ENCODE measurements at regions not wholly inside any gene's neighbourhood (a gene's known extent, or its start where the extent isn't known, plus 50 kb on each side); places are given as distances from the start of the nearest gene placed in this dataset.

DNA sequence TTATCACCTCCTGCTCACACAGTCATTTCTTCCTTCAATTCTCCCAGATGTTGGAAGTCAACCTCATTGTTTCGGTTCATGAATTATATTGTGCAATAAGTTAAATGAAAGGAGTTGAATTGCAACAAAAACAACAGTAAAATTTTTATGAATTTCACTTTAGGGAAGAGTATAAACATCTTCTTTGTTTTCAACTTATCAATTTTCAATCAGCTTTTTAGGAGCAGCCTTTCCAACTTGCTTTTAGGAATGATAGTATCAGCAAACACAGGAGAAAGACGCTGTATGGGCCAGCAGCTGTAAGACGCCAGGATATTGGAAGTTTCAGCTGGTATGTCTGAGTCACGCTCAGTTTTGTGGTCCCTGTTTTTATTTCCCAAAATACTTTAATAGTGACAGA, 132.5 kb upstream of the ARGLU1 start:
- no peak overlapping the region for H3K4me3 Mint-ChIP-seq

GRCh38 chr13:106700007-106700406, 132.1 kb upstream of the ARGLU1 start:
- Mint-ChIP-seq H3K4me3 (no peak overlapping the region), H3K27ac (no peak overlapping the region), H3K27me3 (peaks cover 4% of the 10 kb centered on the region), H3K36me3 (no peaks in the 10 kb centered on the region), H3K9me3 (no peaks in the 10 kb centered on the region), H3K4me1 (no peaks in the 10 kb centered on the region)
- no peak for DNase-seq

More for the DNA sequence above, 132.5 kb upstream of the ARGLU1 start:
- no peaks in the 10 kb centered on the region for H3K4me1 Mint-ChIP-seq
- H3K27me3 Mint-ChIP-seq = peaks cover 4% of the 10 kb centered on the region
- H3K9me3 Mint-ChIP-seq = no peaks in the 10 kb centered on the region
- no peak overlapping the region for H3K27ac Mint-ChIP-seq
- H3K36me3 Mint-ChIP-seq = no peaks in the 10 kb centered on the region
- no peak for DNase-seq

- Mint-ChIP-seq H3K4me3 (no peak overlapping the region), H3K9me3 (no peaks in the 10 kb centered on the region), H3K27ac (no peak overlapping the region), H3K27me3 (peaks cover 4% of the 10 kb centered on the region), H3K36me3 (no peaks in the 10 kb centered on the region), H3K4me1 (no peaks in the 10 kb centered on the region)
- DNase-seq = no peak
Observed at GRCh38 chr13:106699311-106699710, 131.4 kb upstream of the ARGLU1 start.

- Mint-ChIP-seq H3K9me3 (no peaks in the 10 kb centered on the region), H3K36me3 (no peaks in the 10 kb centered on the region), H3K4me1 (no peaks in the 10 kb centered on the region), H3K27ac (no peak overlapping the region), H3K27me3 (no peaks in the 10 kb centered on the region), H3K4me3 (no peak overlapping the region)
- DNase-seq = no peak
Observed at GRCh38 chr13:106696719-106697118, 128.8 kb upstream of the ARGLU1 start.

GRCh38 chr13:106696140-106696539, 128.2 kb upstream of the ARGLU1 start:
- H3K36me3 Mint-ChIP-seq = no peaks in the 10 kb centered on the region
- no peaks in the 10 kb centered on the region for H3K4me1 Mint-ChIP-seq
- no peak for DNase-seq
- no peaks in the 10 kb centered on the region for H3K9me3 Mint-ChIP-seq
- no peak overlapping the region for H3K27ac Mint-ChIP-seq
- no peak overlapping the region for H3K4me3 Mint-ChIP-seq
- no peaks in the 10 kb centered on the region for H3K27me3 Mint-ChIP-seq

GRCh38 chr13:106695139-106695538, 127.2 kb upstream of the ARGLU1 start:
- no peaks in the 10 kb centered on the region for H3K9me3 Mint-ChIP-seq

DNA sequence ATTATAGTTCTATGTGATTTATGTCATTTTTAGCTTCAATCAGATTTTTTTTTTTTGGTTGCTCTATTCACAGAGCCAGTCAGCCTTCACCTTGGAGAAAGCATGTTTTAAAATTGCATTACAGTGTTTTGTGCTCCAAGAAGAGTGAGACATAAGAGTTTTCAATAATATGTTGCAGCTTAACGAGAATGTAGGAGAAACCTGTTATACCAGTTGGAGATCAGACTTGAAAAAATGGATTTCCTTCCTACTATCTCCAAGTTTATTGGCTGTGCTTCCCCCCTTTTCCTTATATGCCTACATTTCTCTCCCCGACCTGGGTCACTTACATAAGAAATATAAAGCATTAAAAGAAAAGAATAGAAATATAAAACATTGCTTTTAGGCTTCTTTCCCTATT, 123.9 kb upstream of the ARGLU1 start:
- no peaks in the 10 kb centered on the region for H3K36me3 Mint-ChIP-seq
- no peaks in the 10 kb centered on the region for H3K27me3 Mint-ChIP-seq
- no peaks in the 10 kb centered on the region for H3K9me3 Mint-ChIP-seq
- H3K27ac Mint-ChIP-seq = no peak overlapping the region
- no peak for DNase-seq
- H3K4me1 Mint-ChIP-seq = no peaks in the 10 kb centered on the region
- H3K4me3 Mint-ChIP-seq = no peak overlapping the region

More at GRCh38 chr13:106695139-106695538, 127.2 kb upstream of the ARGLU1 start:
- no peak for DNase-seq
- Mint-ChIP-seq H3K4me3 (no peak overlapping the region), H3K27ac (no peak overlapping the region), H3K27me3 (no peaks in the 10 kb centered on the region), H3K36me3 (no peaks in the 10 kb centered on the region), H3K4me1 (no peaks in the 10 kb centered on the region)

- H3K9me3 Mint-ChIP-seq = no peaks in the 10 kb centered on the region
- no peaks in the 10 kb centered on the region for H3K4me1 Mint-ChIP-seq
- no peak for DNase-seq
- H3K4me3 Mint-ChIP-seq = no peak overlapping the region
- H3K36me3 Mint-ChIP-seq = no peaks in the 10 kb centered on the region
- H3K27ac Mint-ChIP-seq = no peak overlapping the region
- no peaks in the 10 kb centered on the region for H3K27me3 Mint-ChIP-seq
Observed at GRCh38 chr13:106691341-106691740, 123.4 kb upstream of the ARGLU1 start.

- no peak overlapping the region for H3K4me3 Mint-ChIP-seq
- no peaks in the 10 kb centered on the region for H3K9me3 Mint-ChIP-seq
- no peaks in the 10 kb centered on the region for H3K27me3 Mint-ChIP-seq
- no peak for DNase-seq
- H3K36me3 Mint-ChIP-seq = no peaks in the 10 kb centered on the region
- H3K27ac Mint-ChIP-seq = no peak overlapping the region
- no peaks in the 10 kb centered on the region for H3K4me1 Mint-ChIP-seq
Observed at GRCh38 chr13:106690779-106691178, 122.8 kb upstream of the ARGLU1 start.

DNA sequence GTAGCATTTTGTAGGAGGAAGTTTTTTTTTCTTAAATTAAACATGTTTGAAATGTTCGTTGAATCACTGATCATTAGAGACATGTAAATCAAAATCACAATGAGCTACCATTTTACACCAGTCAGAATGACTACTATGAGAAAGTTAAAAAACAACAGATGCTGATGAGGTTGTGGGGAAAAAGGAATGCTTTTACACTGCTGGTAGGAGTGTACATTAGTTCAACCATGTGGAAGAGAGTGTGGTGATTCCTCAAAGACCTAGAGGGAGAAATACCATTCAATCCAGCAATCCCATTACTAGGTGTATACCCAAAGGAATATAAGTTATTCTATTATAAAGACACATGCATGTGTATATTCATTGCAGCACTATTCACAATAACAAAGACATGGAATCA, 122.0 kb upstream of the ARGLU1 start:
- H3K4me3 Mint-ChIP-seq = no peak overlapping the region
- H3K9me3 Mint-ChIP-seq = no peaks in the 10 kb centered on the region
- H3K4me1 Mint-ChIP-seq = no peaks in the 10 kb centered on the region
- no peaks in the 10 kb centered on the region for H3K36me3 Mint-ChIP-seq
- DNase-seq = no peak
- H3K27ac Mint-ChIP-seq = no peak overlapping the region
- H3K27me3 Mint-ChIP-seq = no peaks in the 10 kb centered on the region

- H3K27me3 Mint-ChIP-seq = no peaks in the 10 kb centered on the region
- H3K4me1 Mint-ChIP-seq = no peaks in the 10 kb centered on the region
- H3K9me3 Mint-ChIP-seq = no peaks in the 10 kb centered on the region
- DNase-seq = no peak
- no peak overlapping the region for H3K27ac Mint-ChIP-seq
- no peaks in the 10 kb centered on the region for H3K36me3 Mint-ChIP-seq
- H3K4me3 Mint-ChIP-seq = no peak overlapping the region
Observed at GRCh38 chr13:106688940-106689339, 121.0 kb upstream of the ARGLU1 start.

DNA sequence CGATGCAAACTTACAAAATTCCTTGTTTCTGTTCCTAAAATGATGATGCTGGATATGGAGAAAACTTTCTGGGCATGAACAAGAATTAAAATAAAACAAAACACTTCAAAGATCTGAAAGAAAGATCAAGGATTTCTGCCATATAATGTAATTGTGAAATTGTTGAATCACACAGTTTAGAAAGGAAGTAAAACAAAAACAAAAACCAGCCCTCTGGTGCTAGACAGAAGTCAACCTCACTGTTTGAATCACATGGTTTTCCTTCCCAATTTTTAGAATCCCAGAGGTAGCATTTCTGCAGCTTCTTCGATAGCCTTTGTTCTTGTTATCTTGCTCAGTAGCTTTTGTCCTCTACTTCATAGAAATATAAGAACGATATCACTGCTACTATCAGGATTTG, 118.2 kb upstream of the ARGLU1 start:
- Mint-ChIP-seq H3K36me3 (no peaks in the 10 kb centered on the region), H3K27me3 (peaks cover 7% of the 10 kb centered on the region), H3K4me3 (no peak overlapping the region), H3K9me3 (no peaks in the 10 kb centered on the region), H3K27ac (no peak overlapping the region), H3K4me1 (no peaks in the 10 kb centered on the region)
- DNase-seq = no peak

GRCh38 chr13:106685143-106685542, 117.2 kb upstream of the ARGLU1 start:
- H3K9me3 Mint-ChIP-seq = no peaks in the 10 kb centered on the region
- no peaks in the 10 kb centered on the region for H3K4me1 Mint-ChIP-seq
- no peak overlapping the region for H3K4me3 Mint-ChIP-seq
- H3K36me3 Mint-ChIP-seq = no peaks in the 10 kb centered on the region
- H3K27ac Mint-ChIP-seq = no peak overlapping the region
- peaks cover 7% of the 10 kb centered on the region for H3K27me3 Mint-ChIP-seq
- no peak for DNase-seq

DNA sequence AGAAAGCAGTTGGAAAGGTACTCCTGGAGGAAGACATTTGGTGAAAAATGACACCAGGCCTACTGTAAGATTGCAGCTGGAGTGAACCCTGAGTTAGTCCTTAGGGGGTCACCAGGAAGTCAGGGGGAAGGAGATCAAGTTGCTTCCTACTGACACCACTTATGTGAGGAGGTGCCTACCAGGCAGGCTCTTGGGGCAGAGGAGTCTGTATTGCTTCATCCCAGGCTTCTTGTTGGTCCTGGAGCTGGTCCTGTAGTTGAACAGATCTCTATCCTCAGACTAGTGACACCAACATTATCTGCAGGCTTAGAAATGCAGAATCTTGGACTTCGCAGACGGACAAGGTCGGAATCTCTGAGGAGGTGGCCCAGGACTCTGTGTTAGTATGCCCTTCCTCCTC, 116.0 kb upstream of the ARGLU1 start:
- no peak overlapping the region for H3K27ac Mint-ChIP-seq
- H3K27me3 Mint-ChIP-seq = peaks cover 7% of the 10 kb centered on the region
- no peaks in the 10 kb centered on the region for H3K36me3 Mint-ChIP-seq
- no peaks in the 10 kb centered on the region for H3K4me1 Mint-ChIP-seq
- no peak for DNase-seq
- no peak overlapping the region for H3K4me3 Mint-ChIP-seq
- no peaks in the 10 kb centered on the region for H3K9me3 Mint-ChIP-seq

GRCh38 chr13:106683179-106683578, 115.2 kb upstream of the ARGLU1 start:
- H3K4me3 Mint-ChIP-seq = no peak overlapping the region
- no peaks in the 10 kb centered on the region for H3K36me3 Mint-ChIP-seq
- no peaks in the 10 kb centered on the region for H3K4me1 Mint-ChIP-seq
- peaks cover 7% of the 10 kb centered on the region for H3K27me3 Mint-ChIP-seq
- no peaks in the 10 kb centered on the region for H3K9me3 Mint-ChIP-seq
- no peak overlapping the region for H3K27ac Mint-ChIP-seq
- no peak for DNase-seq

DNA sequence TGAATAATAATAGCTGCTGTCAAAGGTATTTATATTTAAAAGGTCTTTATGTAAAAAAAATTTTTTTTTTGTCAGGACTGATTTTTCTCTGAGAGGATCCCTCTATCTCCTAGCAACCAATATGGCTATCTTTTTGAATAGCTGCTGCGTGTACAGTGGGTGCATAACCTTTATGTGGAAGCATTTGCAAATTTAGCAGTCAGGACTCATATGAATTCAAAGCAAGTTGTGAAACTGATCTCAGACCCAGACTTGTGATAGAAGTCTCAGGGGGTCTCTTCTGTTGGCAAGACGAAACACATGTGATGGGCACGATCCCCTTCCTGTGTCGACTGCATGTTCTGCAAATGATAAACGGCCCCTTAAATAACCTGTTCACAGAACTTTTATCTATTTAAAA, 114.1 kb upstream of the ARGLU1 start:
- H3K27me3 Mint-ChIP-seq = peaks cover 7% of the 10 kb centered on the region
- no peaks in the 10 kb centered on the region for H3K9me3 Mint-ChIP-seq
- DNase-seq = no peak
- H3K4me3 Mint-ChIP-seq = no peak overlapping the region
- H3K4me1 Mint-ChIP-seq = no peaks in the 10 kb centered on the region
- no peak overlapping the region for H3K27ac Mint-ChIP-seq
- no peaks in the 10 kb centered on the region for H3K36me3 Mint-ChIP-seq

- no peak for DNase-seq
- Mint-ChIP-seq H3K4me1 (no peaks in the 10 kb centered on the region), H3K4me3 (no peak overlapping the region), H3K27ac (no peak overlapping the region), H3K27me3 (peaks cover 7% of the 10 kb centered on the region), H3K9me3 (no peaks in the 10 kb centered on the region), H3K36me3 (no peaks in the 10 kb centered on the region)
Observed at GRCh38 chr13:106681536-106681935, 113.6 kb upstream of the ARGLU1 start.

Measured in activated naive CD8-positive, alpha-beta T cell treated with anti-CD3 and anti-CD28 coated beads for 36 hours (primary cell).